HepG2 (cell line): ENCODE measurements at regions not wholly inside any gene's neighbourhood (a gene's known extent, or its start where the extent isn't known, plus 50 kb on each side); places are given as distances from the start of the nearest gene placed in this dataset.

Experiments used
- TARDBP ChIP-seq: sonication (generic); formaldehyde crosslinking; IDR thresholded peaks from 2 replicates; pipeline ENCODE4 v1.8.0; 2022; ENCODE audit warnings: mild to moderate bottlenecking, missing genetic modification reagents
- ZNF362 ChIP-seq: sonication (generic); formaldehyde crosslinking; IDR thresholded peaks from 2 replicates; pipeline ENCODE4 v1.4.0; 2020; ENCODE audit warnings: missing genetic modification reagents, mild to moderate bottlenecking, borderline replicate concordance

GRCh38 chr1:112111734-112112133, 122.3 kb upstream of the KCND3 start:
- TF ChIP-seq ZNF362 (CRISPR knock-in tag) (no peak), TARDBP (CRISPR knock-in tag) (no peak)
